B cell (primary cell): ENCODE measurements at regions not wholly inside any gene's neighbourhood (a gene's known extent, or its start where the extent isn't known, plus 50 kb on each side); places are given as distances from the start of the nearest gene placed in this dataset.

Experiments used
- ATAC-seq: fragments of 200-7000 bp; cut with Tn5 transposase; one replicate; pipeline ENCODE4 v1.10.0; 2021; ENCODE audit warnings: low read depth, mild to moderate bottlenecking, moderate number of reproducible peaks, moderate library complexity
- CTCF ChIA-PET: fragments of 350-600 bp; sonication (Branson Sonifier 250); formaldehyde crosslinking; loops from one replicate; lab custom pipeline; 2021; ENCODE audit warnings: antibody characterized with exemption, inconsistent platforms; lab: Charles Lee
- POLR2A ChIA-PET: fragments of 350-600 bp; sonication (Branson Sonifier 250); formaldehyde crosslinking; loops from one replicate; lab custom pipeline; 2021; ENCODE audit warnings: antibody characterized with exemption; lab: Charles Lee
- DNase-seq: peaks from one replicate; pipeline ENCODE4 v3.0.0; 2013
- H2AFZ ChIP-seq: 2 replicates; pipeline ENCODE4 v1.6.1; 2012; ENCODE audit warnings: mild to moderate bottlenecking, low read depth, low read length; ENCODE audit not compliant: insufficient read depth, poor library complexity, severe bottlenecking
- H3K27ac ChIP-seq, 2 donors: 1 replicate in 1 of 2; 2 replicates in 1 of 2; pipeline ENCODE4 v1.5.1; 2012 to 2013; ENCODE audit warnings: low read length in 2 of 2, mild to moderate bottlenecking in 2 of 2, moderate library complexity in 1 of 2
- H3K27me3 ChIP-seq, 4 experiments: fragments of 200-600 bp in 1 of 4; sonication (generic) in 1 of 4; replicated peaks in 1 of 4; 1 replicate in 2 of 4; 2 replicates in 2 of 4; pipeline versions ENCODE4 v1.6.1 to v1.7.0; 2013 to 2016; ENCODE audit warnings: low read length in 3 of 4, mild to moderate bottlenecking in 2 of 4, mixed read lengths in 1 of 4, moderate library complexity in 1 of 4; ENCODE audit not compliant: insufficient read depth in 4 of 4, control insufficient read depth in 3 of 4; ENCODE audit errors: control extremely low read depth in 1 of 4
- H3K36me3 ChIP-seq, 2 experiments: replicated peaks in 1 of 2; 1 replicate in 1 of 2; 2 replicates in 1 of 2; pipeline versions ENCODE4 v1.6.1 to v1.7.1; 2013; ENCODE audit warnings: low read length in 1 of 2; ENCODE audit not compliant: insufficient read depth in 2 of 2, control insufficient read depth in 1 of 2; ENCODE audit errors: control extremely low read depth in 1 of 2, extremely low read depth in 1 of 2
- H3K4me1 ChIP-seq, 2 donors: fragments of 200-600 bp in 1 of 2; sonication (generic) in 1 of 2; 1 replicate in 1 of 2; 2 replicates in 1 of 2; pipeline versions ENCODE4 v1.5.1 to v1.6.1; 2013 to 2017; ENCODE audit warnings: low read length in 2 of 2; ENCODE audit not compliant: control insufficient read depth in 2 of 2, insufficient read depth in 2 of 2
- H3K4me2 ChIP-seq: replicated peaks from 2 replicates; pipeline ENCODE3; 2012; ENCODE audit warnings: mild to moderate bottlenecking, low read depth, low read length; ENCODE audit not compliant: poor library complexity, severe bottlenecking
- H3K4me3 ChIP-seq, 5 experiments: fragments of 200-600 bp in 1 of 5; sonication (generic) in 1 of 5; 1 replicate in 3 of 5; 2 replicates in 2 of 5; pipeline versions ENCODE4 v1.5.1 to v1.7.0; 2011 to 2016; ENCODE audit warnings: low read length in 4 of 5, mild to moderate bottlenecking in 4 of 5, low read depth in 2 of 5, control low read depth in 1 of 5, moderate library complexity in 1 of 5; ENCODE audit not compliant: insufficient read depth in 1 of 5; ENCODE audit errors: control extremely low read depth in 1 of 5, extremely low read depth in 1 of 5
- H3K79me2 ChIP-seq: fragments of 200-600 bp; sonication (generic); one replicate; pipeline ENCODE4 v1.6.0; 2016; ENCODE audit warnings: low read length; ENCODE audit not compliant: control insufficient read depth, insufficient read depth
- H3K9ac ChIP-seq: fragments of 200-600 bp; sonication (generic); 2 replicates; pipeline ENCODE4 v1.6.1; 2017; ENCODE audit warnings: mild to moderate bottlenecking, low read length, moderate library complexity
- H3K9me3 ChIP-seq, 3 donors: one replicate each; pipeline versions ENCODE4 v1.6.1 to v1.7.1; 2013; ENCODE audit warnings: low read length in 2 of 3; ENCODE audit not compliant: control insufficient read depth in 2 of 3, insufficient read depth in 1 of 3; ENCODE audit errors: control extremely low read depth in 1 of 3
- H4K20me1 ChIP-seq: 2 replicates; pipeline ENCODE4 v1.6.0; 2012; ENCODE audit warnings: mild to moderate bottlenecking, low read length; ENCODE audit not compliant: insufficient read depth, control insufficient read depth, poor library complexity, severe bottlenecking
- H3K27ac Mint-ChIP-seq: one replicate; pipeline ENCODE4 v1.8.0; 2021; ENCODE audit warnings: mixed read lengths
- H3K27me3 Mint-ChIP-seq: one replicate; pipeline ENCODE4 v1.8.0; 2021; ENCODE audit warnings: mixed read lengths
- H3K4me1 Mint-ChIP-seq: one replicate; pipeline ENCODE4 v1.8.0; 2021; ENCODE audit warnings: mixed read lengths
- H3K4me3 Mint-ChIP-seq: one replicate; pipeline ENCODE4 v1.8.0; 2021; ENCODE audit warnings: mixed read lengths
- H3K9me3 Mint-ChIP-seq: one replicate; pipeline ENCODE4 v1.8.0; 2022; ENCODE audit warnings: mixed read lengths; ENCODE audit not compliant: insufficient read depth
- EZH2 ChIP-seq: IDR thresholded peaks from 2 replicates; pipeline ENCODE4 v1.6.1; 2012; ENCODE audit warnings: borderline replicate concordance, low read depth, mild to moderate bottlenecking, moderate library complexity, low read length; ENCODE audit not compliant: insufficient read depth, poor library complexity, severe bottlenecking
- WGBS: methylation state at CpG from one replicate; pipeline ENCODE4 v1.1.5; 2013; ENCODE audit warnings: missing lambda C conversion rate; ENCODE audit not compliant: insufficient coverage; 5-methylcytosine and 5-hydroxymethylcytosine counted together
- intact Hi-C: fragments of 100-400 bp; cut with micrococcal nuclease; formaldehyde crosslinking; loops from one replicate; pipeline ENCODE4 v1.10.0; 2022
- TF ChIP-seq, protein P1 (sequence below): fragments of 200-600 bp; IDR thresholded peaks from one replicate; pipeline ENCODE4 v1.8.0; 2022; ENCODE audit warnings: antibody characterized with exemption, mild to moderate bottlenecking

DNA sequence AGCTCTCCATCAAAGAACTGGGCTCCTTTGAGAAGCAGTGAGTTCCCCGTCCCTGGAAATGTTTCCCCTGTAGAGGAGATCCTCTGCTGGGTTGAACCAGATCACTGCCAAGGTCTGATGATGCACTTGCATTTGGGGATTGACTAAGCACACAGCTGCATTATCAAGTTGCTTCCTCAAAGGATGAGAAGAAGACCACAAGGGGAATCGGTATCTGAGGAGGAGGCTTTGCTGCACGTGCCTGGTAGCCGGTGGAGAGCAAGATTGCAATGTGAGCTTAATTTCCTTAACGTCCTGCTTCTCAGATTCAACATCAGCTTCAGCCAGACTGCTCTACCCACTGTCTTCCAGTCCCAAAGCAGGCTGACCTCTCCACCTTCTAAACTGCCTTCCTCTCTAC lies 128.8 kb upstream of the STMND1 start:
- no peak overlapping the region for H3K27ac Mint-ChIP-seq
- no peak for DNase-seq
- H3K27me3 Mint-ChIP-seq = peaks cover 33% of the 10 kb centered on the region
- Histone ChIP-seq H3K4me3 (no peak overlapping the region), H3K9me3 (no peaks in the 10 kb centered on the region), H3K79me2 (no peaks in the 10 kb centered on the region), H4K20me1 (no peaks in the 10 kb centered on the region), H3K36me3 (no peaks in the 10 kb centered on the region), H3K4me1 (no peaks in the 10 kb centered on the region), H3K4me2 (no peak overlapping the region), H3K27me3 (no peaks in the 10 kb centered on the region), H3K9ac (no peak overlapping the region), H3K27ac (no peak overlapping the region), H2AFZ (no peak overlapping the region)
- H3K9me3 Mint-ChIP-seq = no peaks in the 10 kb centered on the region
- POLR2A ChIA-PET = no interaction called here
- ATAC-seq = no peak
- CTCF ChIA-PET = no interaction called here
- no peak overlapping the region for H3K4me3 Mint-ChIP-seq
- 78% methylated on average over 5 of the region's 5 CpGs for WGBS
- no peaks in the 10 kb centered on the region for H3K4me1 Mint-ChIP-seq
- intact Hi-C loops = no loop called here
- TF ChIP-seq EZH2 = no peak
- TF ChIP-seq, protein P1, sequence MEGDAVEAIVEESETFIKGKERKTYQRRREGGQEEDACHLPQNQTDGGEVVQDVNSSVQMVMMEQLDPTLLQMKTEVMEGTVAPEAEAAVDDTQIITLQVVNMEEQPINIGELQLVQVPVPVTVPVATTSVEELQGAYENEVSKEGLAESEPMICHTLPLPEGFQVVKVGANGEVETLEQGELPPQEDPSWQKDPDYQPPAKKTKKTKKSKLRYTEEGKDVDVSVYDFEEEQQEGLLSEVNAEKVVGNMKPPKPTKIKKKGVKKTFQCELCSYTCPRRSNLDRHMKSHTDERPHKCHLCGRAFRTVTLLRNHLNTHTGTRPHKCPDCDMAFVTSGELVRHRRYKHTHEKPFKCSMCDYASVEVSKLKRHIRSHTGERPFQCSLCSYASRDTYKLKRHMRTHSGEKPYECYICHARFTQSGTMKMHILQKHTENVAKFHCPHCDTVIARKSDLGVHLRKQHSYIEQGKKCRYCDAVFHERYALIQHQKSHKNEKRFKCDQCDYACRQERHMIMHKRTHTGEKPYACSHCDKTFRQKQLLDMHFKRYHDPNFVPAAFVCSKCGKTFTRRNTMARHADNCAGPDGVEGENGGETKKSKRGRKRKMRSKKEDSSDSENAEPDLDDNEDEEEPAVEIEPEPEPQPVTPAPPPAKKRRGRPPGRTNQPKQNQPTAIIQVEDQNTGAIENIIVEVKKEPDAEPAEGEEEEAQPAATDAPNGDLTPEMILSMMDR = no peak

DNA sequence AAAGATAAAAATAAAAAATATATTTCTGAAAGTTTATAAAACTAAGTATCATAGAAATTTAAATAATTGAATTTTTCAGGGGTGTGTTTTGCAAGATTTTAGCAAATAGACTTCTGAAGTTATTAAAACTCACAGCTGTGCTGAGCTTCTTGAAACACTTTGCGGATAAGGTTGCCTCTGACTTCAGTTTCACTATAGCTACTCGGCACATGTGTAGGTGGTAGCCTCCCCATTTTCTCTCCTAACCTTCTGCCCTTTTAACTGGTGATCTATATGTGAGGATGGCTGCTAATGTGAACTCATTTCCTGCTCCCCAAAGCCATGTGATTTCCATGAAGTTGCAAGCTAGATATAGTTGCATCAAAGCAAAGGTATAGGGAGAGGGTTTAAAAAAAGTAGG lies 129.3 kb upstream of the STMND1 start:
- Histone ChIP-seq H3K4me1 (no peaks in the 10 kb centered on the region), H3K27ac (no peak overlapping the region), H3K36me3 (no peaks in the 10 kb centered on the region), H3K9ac (no peak overlapping the region), H3K79me2 (no peaks in the 10 kb centered on the region), H4K20me1 (no peaks in the 10 kb centered on the region), H3K9me3 (no peaks in the 10 kb centered on the region), H2AFZ (no peak overlapping the region), H3K4me3 (no peak overlapping the region), H3K4me2 (no peak overlapping the region), H3K27me3 (no peaks in the 10 kb centered on the region)
- ChIA-PET CTCF (no interaction called here), POLR2A (no interaction called here)
- Mint-ChIP-seq H3K4me3 (no peak overlapping the region), H3K4me1 (no peaks in the 10 kb centered on the region), H3K27me3 (peaks cover 31% of the 10 kb centered on the region), H3K27ac (no peak overlapping the region), H3K9me3 (no peaks in the 10 kb centered on the region)
- intact Hi-C loops = no loop called here
- DNase-seq (no peak), ATAC-seq (no peak)
- WGBS = 100% methylated on average over 2 of the region's 2 CpGs
- TF ChIP-seq, protein P1 = no peak
- TF ChIP-seq EZH2 = no peak
